GM18858 (cell line): ENCODE measurements at regions not wholly inside any gene's neighbourhood (a gene's known extent, or its start where the extent isn't known, plus 50 kb on each side); places are given as distances from the start of the nearest gene placed in this dataset.

ENCODE experiments used
- ATAC-seq: cut with Tn5 transposase; IDR thresholded peaks from one replicate; pipeline ENCODE4 v1.9.1; 2021; ENCODE audit not compliant: unreplicated experiment

- no peak for ATAC-seq
Measured at GRCh38 chr5:152337484-152337883, 67.6 kb downstream of the NMUR2 start.

DNA sequence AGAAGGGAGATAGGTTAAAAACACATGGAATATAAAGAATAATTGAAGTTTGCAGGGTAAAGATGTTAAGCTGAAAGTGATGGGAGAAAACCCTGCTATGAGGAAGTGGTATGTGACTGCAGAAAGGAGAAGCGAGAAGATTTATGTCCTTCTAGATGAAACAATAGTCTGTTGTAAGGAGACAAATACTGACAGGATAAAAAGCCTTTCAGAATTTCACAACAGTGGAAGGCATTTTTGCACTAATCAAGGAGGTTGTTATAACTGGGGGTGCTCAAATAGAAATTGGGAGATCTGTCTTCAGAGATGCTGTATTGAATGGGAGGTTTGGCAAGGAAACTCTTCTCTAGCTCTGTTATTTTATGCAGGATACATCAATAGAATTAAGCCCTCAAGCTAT is 69.6 kb downstream of the NMUR2 start:
- no peak for ATAC-seq

GRCh38 chr5:152332716-152333460 is 72.2 kb downstream of the NMUR2 start:
- no peak for ATAC-seq

GRCh38 chr5:152331718-152332117 is 73.4 kb downstream of the NMUR2 start:
- ATAC-seq, result no peak

- ATAC-seq, result no peak
Measured at GRCh38 chr5:152331006-152331405, 74.1 kb downstream of the NMUR2 start.

GRCh38 chr5:152329761-152330283 is 75.3 kb downstream of the NMUR2 start:
- no peak for ATAC-seq

GRCh38 chr5:152329207-152329606 is 75.9 kb downstream of the NMUR2 start:
- ATAC-seq, result no peak

- no peak for ATAC-seq
Measured at GRCh38 chr5:152315942-152316341, 89.1 kb downstream of the NMUR2 start.

DNA sequence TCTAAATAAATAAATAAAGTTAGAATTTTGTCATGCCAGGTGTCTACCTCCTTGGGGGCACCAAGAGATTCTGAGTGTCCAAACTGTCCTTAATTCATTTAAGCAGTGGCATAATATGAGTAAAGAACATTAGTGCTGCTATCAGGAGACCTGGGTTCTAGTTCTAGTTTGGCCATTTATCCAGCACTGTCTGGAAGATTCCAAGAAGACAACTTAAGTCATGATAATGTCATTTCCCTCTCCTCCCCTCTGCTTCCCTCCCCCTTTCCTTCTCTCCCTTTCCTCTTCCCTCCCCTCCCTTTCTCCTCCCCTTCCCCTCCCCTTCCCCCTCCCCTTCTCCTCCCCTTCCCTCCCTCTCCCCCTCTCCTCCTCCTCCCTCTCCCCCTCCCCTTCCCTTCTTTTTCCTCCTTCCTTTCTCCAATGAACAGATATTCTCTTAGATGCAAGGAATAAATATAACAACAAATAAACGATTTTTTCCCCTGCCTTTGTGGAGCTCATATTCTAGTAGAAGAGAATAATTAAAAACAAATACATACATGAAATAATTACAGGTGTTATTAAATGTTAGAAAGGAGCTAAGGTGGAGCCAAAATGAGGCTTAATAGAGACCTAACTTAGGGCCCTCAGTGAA is 90.8 kb downstream of the NMUR2 start:
- no peak for ATAC-seq

- no peak for ATAC-seq
Measured at GRCh38 chr5:152309926-152310450, 95.1 kb downstream of the NMUR2 start.

DNA sequence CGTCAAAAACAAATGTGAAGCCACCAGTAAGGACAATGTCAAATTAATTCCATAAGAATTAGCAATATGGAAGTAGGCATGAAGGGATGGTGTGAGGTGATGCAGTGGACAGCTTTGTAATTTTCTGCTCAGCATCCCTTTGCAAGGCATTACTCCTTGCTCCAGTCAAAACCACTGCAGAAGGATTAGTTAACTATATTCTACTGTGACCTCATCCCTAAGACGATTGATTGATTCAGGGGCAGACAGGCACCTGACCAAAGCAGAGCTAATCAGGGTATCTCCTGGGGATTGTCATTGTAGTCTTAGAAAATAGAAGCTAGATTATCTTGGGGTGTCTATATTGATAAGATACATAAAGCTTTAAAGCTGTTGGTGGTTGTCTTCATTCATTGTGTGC is 98.7 kb downstream of the NMUR2 start:
- ATAC-seq, result no peak

DNA sequence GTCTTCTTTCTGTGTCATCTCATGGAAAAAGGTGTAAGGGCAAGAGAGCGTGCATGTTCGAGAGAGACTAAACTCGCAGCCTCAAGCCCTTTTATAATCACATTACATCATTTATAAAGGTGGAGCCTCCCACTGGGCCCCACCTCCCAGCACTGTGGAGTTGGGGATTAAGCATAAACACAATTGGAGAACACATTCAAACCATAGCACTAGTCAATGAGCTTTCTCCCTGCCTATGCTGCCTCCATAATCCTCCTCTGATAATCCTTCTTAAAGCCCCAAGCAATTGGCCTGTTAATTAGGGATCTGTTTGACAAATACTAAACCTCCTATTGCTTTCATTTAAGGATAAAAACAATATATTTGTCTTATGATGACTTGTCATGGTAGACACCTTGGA is 99.6 kb downstream of the NMUR2 start:
- no peak for ATAC-seq

DNA sequence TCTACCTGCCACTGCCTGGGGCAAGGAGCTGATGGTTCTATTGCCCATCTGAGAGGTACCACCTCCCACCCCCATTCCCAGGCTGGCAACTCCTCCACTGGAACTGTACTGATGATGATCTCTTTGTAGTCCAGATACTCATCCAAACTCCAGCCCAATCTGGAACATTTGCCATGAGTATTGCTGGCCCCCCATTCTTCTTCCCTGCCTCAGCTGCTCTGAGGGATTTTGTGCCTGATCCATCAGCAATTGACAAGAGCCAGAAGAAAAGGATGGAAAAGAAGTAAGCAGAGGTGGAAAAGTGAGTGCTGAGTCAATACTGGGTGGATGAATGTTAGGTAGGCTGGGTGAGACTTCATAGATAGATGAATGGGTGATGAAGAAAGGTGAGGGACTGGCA is 101.2 kb downstream of the NMUR2 start:
- ATAC-seq, result no peak

- ATAC-seq, result no peak
Measured at GRCh38 chr5:152297866-152298265, 107.2 kb downstream of the NMUR2 start.

GRCh38 chr5:152293189-152293588 is 111.9 kb downstream of the NMUR2 start:
- ATAC-seq, result no peak

GRCh38 chr5:152290181-152290580 is 114.9 kb downstream of the NMUR2 start:
- no peak for ATAC-seq

- ATAC-seq, result no peak
Measured at GRCh38 chr5:152288917-152289595, 116.0 kb downstream of the NMUR2 start.

DNA sequence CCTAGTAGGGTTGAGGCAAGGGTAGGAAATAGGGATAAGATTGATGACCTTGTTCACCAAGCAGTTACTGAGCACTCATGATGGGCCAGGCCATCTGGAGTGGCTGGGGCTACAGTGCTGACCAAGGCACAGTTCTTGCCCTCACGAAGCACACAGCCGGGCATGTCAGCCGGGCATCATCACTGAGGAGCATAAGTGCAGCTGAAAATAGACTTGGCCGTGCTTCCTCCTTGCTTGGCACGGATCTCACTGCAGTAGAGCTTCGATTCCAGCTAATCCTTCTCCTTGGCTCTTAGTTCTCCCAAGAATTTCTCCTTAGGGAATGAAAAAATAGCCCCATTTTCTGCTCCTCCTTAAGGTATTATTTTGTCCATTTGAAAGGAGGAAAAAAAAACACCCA is 116.6 kb downstream of the NMUR2 start:
- ATAC-seq, result no peak

DNA sequence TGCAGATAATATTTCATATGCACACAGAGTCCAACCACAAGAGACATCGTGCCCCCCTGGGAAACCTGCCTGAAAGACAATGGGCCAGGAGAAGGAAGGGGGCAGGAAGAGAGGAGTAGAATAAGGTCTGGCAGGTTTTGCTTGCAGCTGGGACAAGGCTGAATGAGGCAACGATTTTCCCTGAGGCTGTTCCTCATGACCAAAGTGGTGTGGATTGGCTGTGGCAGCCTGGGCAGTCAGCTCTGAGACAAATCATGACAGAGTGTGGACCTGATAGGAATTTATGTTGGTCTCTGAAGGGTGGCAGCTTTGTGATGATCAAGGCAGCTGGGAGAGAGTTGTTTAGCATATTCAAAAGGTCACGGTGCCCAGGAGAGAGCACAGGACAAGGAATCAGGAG is 119.3 kb downstream of the NMUR2 start:
- no peak for ATAC-seq

GRCh38 chr5:152282331-152282730 is 122.7 kb downstream of the NMUR2 start:
- ATAC-seq, result no peak

GRCh38 chr5:152277936-152278335 is 127.1 kb downstream of the NMUR2 start:
- no peak for ATAC-seq

DNA sequence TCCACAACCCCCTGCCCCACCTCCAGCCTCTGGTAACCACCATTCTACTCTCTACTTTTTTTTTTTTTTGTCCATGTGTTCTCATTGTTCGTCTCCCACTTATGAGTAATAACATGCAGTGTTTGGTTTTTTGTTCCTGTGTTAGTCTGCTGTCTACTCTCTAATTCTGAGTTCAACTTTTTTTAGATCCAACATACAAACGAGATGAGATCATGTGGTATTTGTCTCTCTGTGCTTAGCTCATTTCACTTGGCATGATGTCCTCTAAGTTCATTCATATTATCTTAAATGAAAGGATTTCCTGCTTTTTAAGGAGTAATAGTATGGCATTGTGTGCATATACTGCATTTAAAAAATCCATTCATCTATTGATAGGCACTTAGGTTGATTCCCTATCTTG is 130.9 kb downstream of the NMUR2 start:
- ATAC-seq, result no peak
